Right hindlimb (tissue), 1 donor: ENCODE measurements at regions not wholly inside any gene's neighbourhood (a gene's known extent, or its start where the extent isn't known, plus 50 kb on each side); places are given as distances from the start of the nearest gene placed in this dataset.
A peak's percentile ranks its signal among the peaks of the same experiment; 100 is the strongest.

Source experiments
- DNase-seq: peaks from one replicate; pipeline ENCODE4 v3.0.0-alpha.2; 2018

DNA sequence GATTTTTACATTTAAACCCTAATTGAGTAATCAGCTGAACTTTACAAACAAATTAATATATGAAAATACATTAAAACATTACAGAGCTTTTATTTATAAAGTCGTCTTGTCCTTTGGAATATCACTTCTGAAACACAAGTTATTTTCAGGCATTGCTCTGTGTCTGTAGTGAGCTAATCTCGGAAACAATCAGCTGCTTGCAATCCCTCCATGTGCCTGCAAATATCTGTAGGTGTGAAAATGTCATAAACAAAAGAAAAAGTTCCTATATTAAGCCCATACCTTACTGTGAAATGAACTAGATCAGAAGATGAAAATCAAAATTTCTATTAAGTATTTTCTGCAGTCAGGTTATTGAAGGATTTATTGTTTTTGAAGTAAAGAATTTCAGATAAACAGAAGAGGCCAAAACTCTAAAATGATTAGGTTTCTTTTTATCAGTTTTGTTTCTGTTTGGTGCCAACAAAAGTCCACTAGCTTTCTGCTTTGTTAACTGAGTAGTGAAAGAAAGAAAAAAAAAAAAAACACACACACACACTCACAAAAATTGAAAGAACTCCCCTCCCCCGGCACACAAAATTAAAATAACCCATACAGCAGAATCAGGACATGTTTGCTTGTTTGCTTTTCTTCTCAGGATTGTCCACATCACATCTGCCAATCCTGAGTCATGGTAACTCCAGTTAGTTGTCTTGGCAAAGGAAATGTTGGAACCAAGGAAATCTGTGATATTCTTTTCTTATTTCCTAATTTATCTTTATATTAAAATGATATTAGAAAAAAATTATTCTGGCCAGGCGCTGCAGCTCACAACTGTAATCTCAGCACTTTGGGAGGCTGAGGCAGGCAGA is 627.0 kb upstream of the SLC39A10 start:
- DNase-seq = no peak

- DNase-seq = no peak
Measured at GRCh38 chr2:195027947-195028346, 629.1 kb upstream of the SLC39A10 start.

- DNase-seq = no peak
Measured at GRCh38 chr2:195026261-195026660, 630.8 kb upstream of the SLC39A10 start.

GRCh38 chr2:195022508-195022830 is 634.6 kb upstream of the SLC39A10 start:
- no peak for DNase-seq

DNA sequence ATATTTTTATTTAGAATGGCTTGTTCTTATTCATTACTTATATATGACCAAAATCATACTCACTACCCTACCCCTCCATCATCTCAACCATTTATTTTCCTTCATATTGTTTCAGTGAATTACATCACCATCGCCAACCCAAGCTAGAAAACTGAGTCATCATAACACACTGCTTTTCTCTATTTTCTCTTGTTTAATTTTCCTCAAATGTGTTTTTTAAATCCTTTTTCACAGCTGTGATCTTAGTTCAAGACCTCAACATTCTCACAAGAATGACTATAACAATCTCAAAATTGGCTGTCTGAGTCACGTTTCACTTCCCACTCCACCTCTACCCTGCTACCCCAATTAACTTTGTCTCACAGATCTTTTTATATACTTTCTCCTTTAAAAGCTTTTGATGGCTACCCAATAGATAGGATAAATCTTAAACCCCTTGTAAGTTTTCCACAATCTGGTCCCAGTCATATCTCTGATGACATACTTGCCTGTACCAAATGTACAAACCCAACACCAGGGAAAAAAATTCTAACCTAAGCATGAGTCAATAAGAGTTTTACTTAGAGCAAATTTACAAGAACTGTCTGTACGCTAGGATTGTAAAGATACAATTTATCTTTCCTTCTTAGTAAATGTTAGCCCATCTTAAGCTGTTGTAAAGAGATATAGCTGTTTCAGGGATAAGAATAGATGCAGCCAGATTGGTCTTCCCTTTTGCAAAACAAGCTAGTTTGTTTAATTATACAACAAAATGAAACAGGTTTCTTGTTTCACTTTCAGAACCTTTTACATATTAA is 635.1 kb upstream of the SLC39A10 start:
- no peak for DNase-seq

DNA sequence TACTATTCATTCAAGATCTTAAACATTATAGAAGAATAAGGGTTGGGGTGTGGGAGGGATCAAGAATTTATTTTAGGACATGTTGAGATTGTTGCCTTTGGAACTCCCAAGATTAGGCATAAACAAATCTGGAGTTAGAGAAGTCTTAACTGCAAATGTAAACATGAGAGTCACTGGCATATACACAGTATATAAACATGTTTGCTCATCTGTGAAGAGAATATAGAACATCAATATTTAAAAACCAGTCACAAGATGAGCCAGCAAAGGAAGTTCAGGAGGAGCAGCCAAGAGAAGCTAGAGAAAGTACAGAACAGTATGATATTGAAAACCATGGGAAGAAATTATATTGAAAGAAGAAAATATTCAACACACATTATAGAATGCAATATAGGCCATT is 638.6 kb upstream of the SLC39A10 start:
- DNase-seq = no peak

GRCh38 chr2:195017890-195018289 is 639.1 kb upstream of the SLC39A10 start:
- no peak for DNase-seq

DNA sequence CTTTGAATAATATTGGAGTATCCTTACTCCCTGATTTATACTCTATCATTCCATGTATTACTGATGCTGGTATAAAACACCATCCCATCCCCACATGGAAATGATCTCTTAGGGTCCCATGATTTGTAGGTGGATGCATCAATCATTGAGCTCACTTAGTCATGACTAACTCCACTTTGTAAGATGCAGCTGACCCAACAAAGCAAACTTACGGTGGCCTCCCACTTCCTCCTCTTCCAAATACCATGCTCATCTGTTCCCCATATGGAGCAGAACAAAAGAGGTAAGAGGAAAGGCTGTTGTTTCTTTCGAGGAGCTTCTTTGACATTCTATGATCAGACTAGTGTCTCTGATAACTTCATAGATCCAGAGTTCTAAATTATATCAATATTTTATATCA is 640.2 kb upstream of the SLC39A10 start:
- DNase-seq = no peak

DNA sequence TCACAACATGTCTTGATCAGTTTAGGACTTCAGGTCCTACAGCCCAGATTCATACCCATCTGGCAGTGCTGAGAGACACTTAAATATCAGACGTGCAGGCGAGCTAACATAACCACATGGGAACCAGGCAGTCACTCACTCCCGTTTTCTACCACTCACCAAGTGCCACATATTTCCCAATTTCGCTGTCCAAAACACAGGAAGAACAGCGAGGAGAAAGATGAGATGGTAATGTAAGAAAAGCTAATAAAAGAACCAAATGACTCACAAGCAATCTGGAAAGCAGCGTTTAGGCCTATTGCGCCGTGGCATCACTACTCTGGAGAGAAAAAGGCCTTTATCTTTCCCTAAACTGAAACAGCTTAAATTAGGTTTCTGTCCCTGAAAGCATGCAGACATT is 647.8 kb upstream of the SLC39A10 start:
- DNase-seq = no peak

- DNase-seq = no peak
Measured at GRCh38 chr2:195006856-195007255, 650.2 kb upstream of the SLC39A10 start.

GRCh38 chr2:195003881-195004471 is 653.0 kb upstream of the SLC39A10 start:
- peak; percentile 49 for DNase-seq

DNA sequence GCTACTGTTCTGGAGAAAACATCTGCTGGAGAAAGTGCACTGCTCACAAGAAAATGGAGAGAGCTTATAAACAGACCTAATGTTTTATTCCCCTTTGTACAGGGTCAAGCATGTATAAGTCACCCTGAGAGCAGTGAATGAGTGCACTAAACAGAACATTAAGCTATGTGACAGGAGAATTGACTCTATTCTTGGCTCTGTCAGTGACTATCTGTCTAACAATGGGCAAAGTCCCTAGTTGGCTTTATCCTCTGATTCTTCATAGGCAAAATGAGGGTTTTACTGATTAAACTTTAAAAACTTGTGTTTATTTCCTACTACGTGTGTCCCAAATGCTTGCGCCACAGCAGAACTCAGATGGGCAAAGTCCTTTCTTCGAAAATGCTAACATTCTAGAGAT is 655.1 kb upstream of the SLC39A10 start:
- DNase-seq = no peak

DNA sequence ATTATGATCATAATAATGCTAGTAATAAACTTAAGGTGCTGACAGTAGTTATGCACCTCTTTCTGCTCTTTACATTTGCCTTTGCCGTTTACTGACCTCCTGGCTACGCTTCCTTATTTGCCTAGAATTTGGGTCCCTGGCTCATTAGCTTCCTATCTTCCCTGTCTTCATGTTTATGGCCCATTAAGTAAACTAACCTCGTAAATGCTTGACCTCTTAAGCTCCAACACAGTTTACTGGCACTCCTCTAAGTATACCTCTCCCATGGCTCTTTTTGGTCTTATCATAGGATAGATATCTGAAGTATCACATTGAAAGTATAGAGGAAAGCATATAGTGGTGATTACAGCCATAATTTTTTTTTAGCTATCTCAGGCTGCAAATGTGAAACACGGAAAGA is 657.3 kb upstream of the SLC39A10 start:
- no peak for DNase-seq

DNA sequence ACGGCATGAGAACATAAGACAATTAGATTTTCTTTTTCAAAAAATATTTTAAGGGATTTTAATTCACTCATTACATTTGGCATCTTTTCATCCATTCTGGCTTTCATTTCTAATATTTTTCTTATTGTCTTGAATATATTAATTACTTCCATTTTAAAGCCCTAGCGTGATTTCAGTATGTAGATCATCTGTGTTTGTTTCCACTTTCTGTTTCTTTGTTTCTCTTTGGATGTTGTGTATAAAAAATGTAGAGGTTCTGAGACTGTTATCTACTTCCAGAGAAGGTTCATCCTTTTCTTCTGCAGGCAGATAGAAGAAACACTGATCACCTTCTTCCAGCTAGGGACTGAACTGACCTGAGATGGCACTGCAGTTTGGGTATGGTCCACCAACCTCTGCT is 664.4 kb upstream of the SLC39A10 start:
- DNase-seq = no peak

- no peak for DNase-seq
Measured at GRCh38 chr2:194985258-194985657, 671.8 kb upstream of the SLC39A10 start.

DNA sequence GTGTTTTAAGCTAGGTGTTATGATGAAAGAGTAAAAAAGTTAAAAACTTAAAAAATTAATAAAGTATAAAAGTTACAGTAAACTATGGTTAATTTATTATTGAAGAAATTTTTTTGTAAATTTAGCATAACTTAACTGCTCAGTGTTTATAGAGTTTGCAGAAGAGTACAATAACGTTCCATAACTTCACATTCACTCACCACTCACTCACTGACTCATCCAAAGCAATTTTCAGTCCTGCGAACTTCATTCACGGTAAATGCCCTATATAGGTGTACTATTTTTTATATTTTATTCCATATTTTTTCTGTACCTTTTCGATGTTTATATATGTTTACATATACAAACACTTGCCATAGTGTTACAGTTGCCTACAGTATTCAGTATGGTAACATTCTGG is 694.8 kb upstream of the SLC39A10 start:
- no peak for DNase-seq

DNA sequence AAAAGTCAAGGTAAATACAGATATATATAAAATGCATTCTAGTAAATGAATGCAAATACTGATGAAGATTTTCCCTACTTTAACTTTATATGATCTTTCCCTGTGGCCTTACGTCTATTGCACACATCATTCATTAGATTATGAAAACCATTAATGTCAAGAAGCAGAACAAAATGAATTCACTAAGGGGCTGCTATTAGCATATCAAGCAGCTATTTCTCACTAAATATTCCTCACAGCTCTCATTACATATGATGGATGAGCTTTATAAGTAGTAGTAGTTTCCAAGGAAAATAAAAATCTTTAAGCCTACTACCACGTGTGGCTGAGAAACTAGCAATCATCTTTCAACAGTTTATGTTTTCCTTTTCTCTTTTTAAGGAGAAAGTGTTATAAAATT is 702.8 kb upstream of the SLC39A10 start:
- no peak for DNase-seq

DNA sequence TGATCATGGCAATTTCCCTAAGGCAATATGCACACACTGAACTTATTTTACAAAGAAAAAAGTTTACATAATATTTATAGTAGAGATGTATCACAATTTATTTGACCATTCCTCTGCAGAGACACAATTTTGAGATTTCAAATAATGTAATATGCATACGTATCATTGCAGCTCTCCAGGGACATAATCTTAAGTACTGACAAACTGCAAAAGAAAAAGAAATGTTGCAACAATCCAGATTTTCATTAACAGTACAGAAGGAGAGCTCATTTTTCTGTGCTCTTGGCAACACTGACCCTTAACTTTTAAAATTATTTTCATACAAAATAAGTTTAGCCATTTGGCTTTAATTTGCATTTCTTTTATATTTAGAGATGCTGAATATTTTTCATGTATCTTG is 710.2 kb upstream of the SLC39A10 start:
- no peak for DNase-seq

DNA sequence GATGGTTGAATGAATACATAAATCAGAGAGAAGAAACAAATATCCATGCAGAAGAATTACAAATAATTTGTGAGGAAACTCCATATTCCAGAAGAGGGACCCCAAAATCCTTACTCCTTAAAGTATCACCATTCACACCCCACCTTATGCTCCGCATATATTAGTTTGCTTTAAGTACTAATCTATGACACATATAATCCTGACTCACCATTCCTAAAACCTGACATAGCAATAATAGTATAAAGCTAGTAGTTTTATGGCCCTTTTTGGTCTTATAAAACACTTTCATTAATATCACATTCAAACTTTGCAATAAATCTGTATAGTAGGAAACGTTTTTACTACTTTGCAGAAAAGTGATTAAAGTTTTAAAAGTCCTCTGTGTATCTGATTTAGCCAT is 719.0 kb upstream of the SLC39A10 start:
- no peak for DNase-seq

- DNase-seq = no peak
Measured at GRCh38 chr2:194927489-194927888, 729.5 kb upstream of the SLC39A10 start.

DNA sequence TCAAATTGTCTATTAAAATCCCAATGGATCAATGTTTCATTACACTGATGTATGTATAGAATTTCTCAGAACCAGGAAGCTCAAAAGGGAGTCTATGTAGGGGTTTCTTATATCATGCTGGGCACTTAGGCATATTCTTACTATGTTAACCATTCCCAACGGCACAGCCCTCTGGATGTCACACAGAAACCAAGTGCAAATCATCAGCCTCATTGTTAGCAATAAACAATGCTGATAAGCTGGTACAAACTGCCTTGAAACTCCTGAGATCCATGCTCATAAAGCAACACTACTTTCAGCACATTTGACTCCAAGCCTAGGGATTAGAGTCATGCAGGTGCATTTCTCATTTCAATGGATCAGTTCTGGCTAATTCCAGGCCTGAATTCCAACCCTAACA is 730.2 kb upstream of the SLC39A10 start:
- no peak for DNase-seq

DNA sequence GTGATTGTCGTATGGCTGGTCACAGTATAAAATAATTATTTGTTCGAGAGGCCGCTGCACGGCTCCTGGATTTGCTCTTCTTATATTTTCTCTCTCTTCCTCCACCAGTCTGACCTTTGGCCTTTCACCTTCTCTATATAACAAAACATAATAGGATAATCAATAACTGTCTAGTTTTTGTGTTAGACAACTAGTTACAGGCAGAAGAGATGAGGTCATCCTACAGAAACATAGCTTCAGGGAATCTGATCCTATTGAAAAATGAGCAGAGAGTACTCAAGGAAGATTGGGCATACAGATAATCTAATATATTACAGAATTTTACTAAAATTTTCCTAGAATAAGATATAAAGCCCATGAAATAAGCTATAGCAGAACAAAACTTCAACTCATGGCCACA is 731.3 kb upstream of the SLC39A10 start:
- DNase-seq = no peak

DNA sequence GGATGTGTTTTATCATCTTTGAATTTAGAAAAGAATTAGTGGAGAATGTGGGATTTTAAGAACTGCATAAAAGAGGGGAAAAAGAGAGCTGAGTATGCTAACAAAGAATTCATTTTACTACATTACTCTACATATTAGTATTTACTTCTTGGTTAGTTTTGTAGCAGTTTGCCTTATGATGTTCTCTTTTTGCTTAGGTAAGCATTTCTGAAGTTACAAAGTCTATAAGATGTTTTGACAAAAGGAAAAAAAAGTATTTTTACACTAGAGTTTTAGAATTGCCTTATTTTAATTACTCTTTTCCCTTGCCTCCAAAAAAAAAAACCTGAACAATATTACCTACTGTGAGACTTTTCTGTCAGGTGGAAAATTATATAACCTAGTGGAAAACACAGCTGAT is 739.5 kb upstream of the SLC39A10 start:
- no peak for DNase-seq

DNA sequence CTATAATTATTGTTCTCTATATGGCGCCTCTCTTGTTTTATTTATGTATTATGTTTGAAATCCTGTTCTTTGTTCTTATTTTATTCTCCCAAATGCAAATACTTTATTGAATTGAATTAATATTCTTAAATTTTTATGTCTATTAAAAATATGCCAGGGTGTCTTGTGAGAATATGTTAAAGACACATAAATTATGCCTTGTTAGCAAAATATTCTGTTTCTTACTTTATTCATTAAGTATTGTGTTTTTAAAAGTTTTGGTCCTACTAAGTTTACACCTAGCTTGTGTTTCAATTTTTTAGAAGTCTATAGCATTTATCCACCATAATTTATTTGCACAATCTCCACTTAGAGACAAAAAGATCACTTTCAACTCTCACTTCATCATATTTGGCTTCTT is 741.5 kb upstream of the SLC39A10 start:
- DNase-seq = no peak
